ENCODE measurements at regions not wholly inside any gene's neighbourhood (a gene's known extent, or its start where the extent isn't known, plus 50 kb on each side); places are given as distances from the start of the nearest gene placed in this dataset.
"Not testable (repeated sequence)": the region's sequence is repeated elsewhere in the genome, so short reads cannot be mapped to it uniquely, and the experiment has no call there.

- no peak for DNase-seq
These were observed 296.4 kb downstream of the ADAMTS20 start for GRCh38 chr12:43255522-43256111.

GRCh38 chr12:43252585-43252984 lies 299.4 kb downstream of the ADAMTS20 start:
- no peak for DNase-seq

- DNase-seq: no peak
These were observed 306.1 kb downstream of the ADAMTS20 start for GRCh38 chr12:43245947-43246346.

- DNase-seq: no peak
These were observed 310.0 kb downstream of the ADAMTS20 start for GRCh38 chr12:43241986-43242385.

GRCh38 chr12:43238281-43238680 lies 313.7 kb downstream of the ADAMTS20 start:
- no peak for DNase-seq

- no peak for DNase-seq
These were observed 314.6 kb downstream of the ADAMTS20 start for GRCh38 chr12:43237238-43237879.

- no peak for DNase-seq
These were observed 316.3 kb downstream of the ADAMTS20 start for GRCh38 chr12:43235721-43236120.

- no peak for DNase-seq
These were observed 318.1 kb downstream of the ADAMTS20 start for GRCh38 chr12:43233861-43234260.

GRCh38 chr12:43226151-43226550 lies 325.9 kb downstream of the ADAMTS20 start:
- no peak for DNase-seq

- not testable (repeated sequence) for DNase-seq
These were observed 327.7 kb downstream of the ADAMTS20 start for GRCh38 chr12:43224190-43224805.

GRCh38 chr12:43222796-43223195 lies 329.2 kb downstream of the ADAMTS20 start:
- no peak for DNase-seq

GRCh38 chr12:43221216-43221615 lies 330.8 kb downstream of the ADAMTS20 start:
- DNase-seq: no peak

GRCh38 chr12:43216490-43216889 lies 335.5 kb downstream of the ADAMTS20 start:
- no peak for DNase-seq

- DNase-seq: no peak
These were observed 337.8 kb downstream of the ADAMTS20 start for GRCh38 chr12:43214166-43214565.

- DNase-seq: no peak
These were observed 338.4 kb downstream of the ADAMTS20 start for GRCh38 chr12:43213608-43214007.

- DNase-seq: no peak
These were observed 341.4 kb downstream of the ADAMTS20 start for GRCh38 chr12:43210485-43211192.

- DNase-seq: no peak
These were observed 343.4 kb downstream of the ADAMTS20 start for GRCh38 chr12:43208627-43209026.

GRCh38 chr12:43208221-43208620 lies 343.8 kb downstream of the ADAMTS20 start:
- no peak for DNase-seq

- DNase-seq: no peak
These were observed 345.6 kb downstream of the ADAMTS20 start for GRCh38 chr12:43206396-43206795.

- no peak for DNase-seq
These were observed 353.4 kb downstream of the ADAMTS20 start for GRCh38 chr12:43198608-43199007.

GRCh38 chr12:43196268-43196907 lies 355.6 kb downstream of the ADAMTS20 start:
- DNase-seq: no peak

GRCh38 chr12:43193096-43193495 lies 358.9 kb downstream of the ADAMTS20 start:
- DNase-seq: not testable (repeated sequence)
